Thyroid gland (tissue), 4 donors: ENCODE measurements at regions not wholly inside any gene's neighbourhood (a gene's known extent, or its start where the extent isn't known, plus 50 kb on each side); places are given as distances from the start of the nearest gene placed in this dataset.

Experiments used
- CTCF ChIP-seq, 6 experiments: fragments of 200-600 bp in 3 of 6; fragments of 450-650 bp in 3 of 6; sonication (generic) in 3 of 6; IDR thresholded peaks; one replicate each; pipeline ENCODE4 v1.5.1; 2016 to 2019; ENCODE audit warnings: antibody characterized with exemption in 6 of 6, mild to moderate bottlenecking in 2 of 6, inconsistent platforms in 1 of 6, moderate library complexity in 1 of 6
- POLR2A ChIP-seq, 2 donors: fragments of 450-650 bp; IDR thresholded peaks; one replicate each; pipeline ENCODE4 v1.6.1; 2017; ENCODE audit warnings: antibody characterized with exemption in 2 of 2, mild to moderate bottlenecking in 2 of 2, moderate library complexity in 1 of 2

- TF ChIP-seq CTCF (IDR thresholded peaks at IDR 0.05): no peak
- no peak for TF ChIP-seq POLR2A (IDR thresholded peaks at IDR 0.05)
Observed at GRCh38 chr20:48552550-48552949, 275.2 kb downstream of the PREX1 start.
